ENCODE measurements at regions not wholly inside any gene's neighbourhood (a gene's known extent, or its start where the extent isn't known, plus 50 kb on each side); places are given as distances from the start of the nearest gene placed in this dataset.

DNA sequence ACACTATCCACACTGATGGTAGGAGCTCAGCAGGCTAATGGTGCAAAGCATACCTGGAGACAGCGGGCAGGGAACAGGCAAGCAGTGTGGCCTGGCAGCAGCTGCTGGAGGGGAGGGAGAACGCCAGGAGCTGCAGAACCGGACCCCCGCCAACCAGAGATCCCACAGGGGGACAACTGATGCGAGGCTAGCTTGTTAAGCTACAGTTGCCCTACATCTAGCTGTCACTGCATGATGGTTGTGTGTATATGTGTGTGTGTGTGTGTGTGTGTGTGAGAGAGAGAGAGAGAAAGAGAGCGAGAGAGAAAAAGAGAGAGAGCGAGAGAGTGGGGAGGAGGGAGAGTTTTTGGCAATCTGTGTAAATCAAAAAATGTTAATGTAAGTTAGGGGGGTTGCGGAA lies 69.7 kb upstream of the NHSL1 start:
- Histone ChIP-seq H3K27me3 (ENCODE audit: control insufficient read depth in 4 of 4, insufficient read depth in 4 of 4, low read length in 3 of 4) (no peaks in the 10 kb centered on the region), H3K4me1 (ENCODE audit: control insufficient read depth in 4 of 4, insufficient read depth in 4 of 4, low read length in 3 of 4) (peaks cover 0 to 17% (median 10%) of the 10 kb centered on the region in 4 donors), H3K27ac (ENCODE audit: low read depth in 1 of 2, low read length in 2 of 2) (no peak overlapping the region), H3K36me3 (ENCODE audit: control insufficient read depth in 4 of 4, insufficient read depth in 3 of 4, low read depth in 1 of 4, low read length in 3 of 4) (no peaks in the 10 kb centered on the region), H3K4me3 (ENCODE audit: low read depth in 1 of 3, low read length in 3 of 3) (no peak overlapping the region), H3K9me3 (ENCODE audit: control insufficient read depth in 4 of 4, low read length in 3 of 4) (no peaks in the 10 kb centered on the region), H3K9ac (ENCODE audit: low read depth in 1 of 2, low read length in 2 of 2) (no peak overlapping the region)
- TF ChIP-seq, protein P1, sequence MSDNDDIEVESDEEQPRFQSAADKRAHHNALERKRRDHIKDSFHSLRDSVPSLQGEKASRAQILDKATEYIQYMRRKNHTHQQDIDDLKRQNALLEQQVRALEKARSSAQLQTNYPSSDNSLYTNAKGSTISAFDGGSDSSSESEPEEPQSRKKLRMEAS (IDR thresholded peaks at IDR 0.05) = no peak
- TF ChIP-seq FOXA2 (IDR thresholded peaks at IDR 0.05) (no peak), JUND (IDR thresholded peaks at IDR 0.05) (no peak), EGR1 (IDR thresholded peaks at IDR 0.05; ENCODE audit: low read depth in 2 of 2) (no peak), FOXA1 (IDR thresholded peaks at IDR 0.05) (no peak), RAD21 (IDR thresholded peaks at IDR 0.05) (no peak), YY1 (IDR thresholded peaks at IDR 0.05) (no peak), GABPA (IDR thresholded peaks at IDR 0.05 in 1 of 2, conservative IDR thresholded peaks at IDR 0.05 in 1 of 2) (no peak), TAF1 (conservative IDR thresholded peaks at IDR 0.05) (no peak), SP1 (IDR thresholded peaks at IDR 0.05) (no peak)
- 95% methylated on average over 8 of the region's 8 CpGs for WGBS
- no peak for DNase-seq (ENCODE audit: low spot score)

DNA sequence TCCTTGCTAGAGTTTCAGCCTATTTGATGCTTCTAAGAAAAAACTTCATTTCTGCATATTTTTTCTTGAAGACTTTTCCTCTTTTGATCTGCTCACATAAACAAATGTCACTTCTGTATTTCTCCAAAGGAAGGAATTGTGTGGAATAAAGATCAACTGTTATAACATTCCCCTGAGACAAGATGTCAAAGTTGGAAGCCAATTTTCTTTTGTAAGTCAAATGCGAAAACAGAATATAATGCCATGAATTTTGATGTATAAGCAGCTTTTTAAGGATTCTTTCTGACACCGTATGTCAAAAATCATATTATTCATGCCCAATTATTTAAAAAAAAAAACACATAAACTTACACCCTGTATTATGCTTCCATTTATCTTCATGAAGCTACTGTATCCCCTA lies 70.3 kb upstream of the NHSL1 start:
- TF ChIP-seq, protein P1 (IDR thresholded peaks at IDR 0.05) = no peak
- no peak for TF ChIP-seq RAD21 (IDR thresholded peaks at IDR 0.05)
- no peak for TF ChIP-seq TAF1 (conservative IDR thresholded peaks at IDR 0.05)
- no peak for TF ChIP-seq EGR1 (IDR thresholded peaks at IDR 0.05; ENCODE audit: low read depth in 2 of 2)
- no peak for TF ChIP-seq JUND (IDR thresholded peaks at IDR 0.05)
- Histone ChIP-seq H3K9ac (ENCODE audit: low read depth in 1 of 2, low read length in 2 of 2) (no peak overlapping the region), H3K36me3 (ENCODE audit: control insufficient read depth in 4 of 4, insufficient read depth in 3 of 4, low read depth in 1 of 4, low read length in 3 of 4) (no peaks in the 10 kb centered on the region), H3K4me3 (ENCODE audit: low read depth in 1 of 3, low read length in 3 of 3) (no peak overlapping the region), H3K27ac (ENCODE audit: low read depth in 1 of 2, low read length in 2 of 2) (no peak overlapping the region), H3K4me1 (ENCODE audit: control insufficient read depth in 4 of 4, insufficient read depth in 4 of 4, low read length in 3 of 4) (peaks cover 0 to 17% (median 10%) of the 10 kb centered on the region in 4 donors), H3K27me3 (ENCODE audit: control insufficient read depth in 4 of 4, insufficient read depth in 4 of 4, low read length in 3 of 4) (no peaks in the 10 kb centered on the region), H3K9me3 (ENCODE audit: control insufficient read depth in 4 of 4, low read length in 3 of 4) (no peaks in the 10 kb centered on the region)
- WGBS = 98% methylated on average over 2 of the region's 2 CpGs
- DNase-seq (ENCODE audit: low spot score) = no peak

DNA sequence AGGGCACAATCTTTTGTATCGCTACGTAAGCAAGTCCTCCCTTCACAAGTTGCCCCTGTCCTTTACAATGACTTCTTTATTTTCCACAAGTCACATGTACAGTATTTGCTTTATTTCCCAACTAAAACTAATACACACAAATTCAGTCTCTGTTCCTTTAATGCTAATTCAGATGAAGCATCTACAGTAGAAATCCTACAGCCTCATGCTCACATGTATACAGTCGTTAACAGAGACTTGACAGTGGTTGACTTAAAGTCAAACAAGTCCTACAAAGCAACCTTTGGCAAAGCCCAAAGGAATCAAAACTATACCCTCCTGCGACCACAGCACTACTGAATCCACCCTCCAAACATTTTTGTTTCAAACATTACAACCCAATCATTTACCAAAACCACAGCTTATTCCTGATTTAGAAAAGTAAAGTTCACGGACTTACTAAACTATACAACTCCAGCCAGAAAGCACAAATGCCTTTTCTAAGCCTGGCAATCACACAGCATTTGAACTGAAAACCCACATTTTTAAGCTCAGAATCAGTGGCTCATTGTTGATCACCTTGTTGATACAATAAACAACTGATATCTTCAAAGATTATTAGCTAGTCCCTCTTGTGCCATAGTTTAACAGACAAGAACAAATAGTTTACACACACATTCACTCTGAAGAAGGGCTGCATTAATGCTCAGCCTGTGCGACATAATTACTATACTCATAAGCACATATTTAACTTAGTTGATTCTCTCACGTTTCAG lies 70.9 kb upstream of the NHSL1 start:
- no peak for DNase-seq (ENCODE audit: low spot score)
- no peaks in the 10 kb centered on the region for H3K9me3 ChIP-seq (ENCODE audit: control insufficient read depth in 4 of 4, low read length in 3 of 4)
- H3K27ac ChIP-seq (ENCODE audit: low read depth in 1 of 2, low read length in 2 of 2) = no peak overlapping the region
- H3K9ac ChIP-seq (ENCODE audit: low read depth in 1 of 2, low read length in 2 of 2) = peak overlapping the region in 1 of 2 donors; percentile 42
- WGBS = 76% methylated on average over 7 of the region's 7 CpGs
- H3K4me1 ChIP-seq (ENCODE audit: control insufficient read depth in 4 of 4, insufficient read depth in 4 of 4, low read length in 3 of 4) = peaks cover 0 to 17% (median 10%) of the 10 kb centered on the region in 4 donors
- no peak overlapping the region for H3K4me3 ChIP-seq (ENCODE audit: low read depth in 1 of 3, low read length in 3 of 3)
- no peaks in the 10 kb centered on the region for H3K36me3 ChIP-seq (ENCODE audit: control insufficient read depth in 4 of 4, insufficient read depth in 3 of 4, low read depth in 1 of 4, low read length in 3 of 4)
- H3K27me3 ChIP-seq (ENCODE audit: control insufficient read depth in 4 of 4, insufficient read depth in 4 of 4, low read length in 3 of 4) = no peaks in the 10 kb centered on the region
- TF ChIP-seq RXRA (IDR thresholded peaks at IDR 0.05) = no peak
- no peak for TF ChIP-seq HNF4G (IDR thresholded peaks at IDR 0.05)
- TF ChIP-seq, protein P2, sequence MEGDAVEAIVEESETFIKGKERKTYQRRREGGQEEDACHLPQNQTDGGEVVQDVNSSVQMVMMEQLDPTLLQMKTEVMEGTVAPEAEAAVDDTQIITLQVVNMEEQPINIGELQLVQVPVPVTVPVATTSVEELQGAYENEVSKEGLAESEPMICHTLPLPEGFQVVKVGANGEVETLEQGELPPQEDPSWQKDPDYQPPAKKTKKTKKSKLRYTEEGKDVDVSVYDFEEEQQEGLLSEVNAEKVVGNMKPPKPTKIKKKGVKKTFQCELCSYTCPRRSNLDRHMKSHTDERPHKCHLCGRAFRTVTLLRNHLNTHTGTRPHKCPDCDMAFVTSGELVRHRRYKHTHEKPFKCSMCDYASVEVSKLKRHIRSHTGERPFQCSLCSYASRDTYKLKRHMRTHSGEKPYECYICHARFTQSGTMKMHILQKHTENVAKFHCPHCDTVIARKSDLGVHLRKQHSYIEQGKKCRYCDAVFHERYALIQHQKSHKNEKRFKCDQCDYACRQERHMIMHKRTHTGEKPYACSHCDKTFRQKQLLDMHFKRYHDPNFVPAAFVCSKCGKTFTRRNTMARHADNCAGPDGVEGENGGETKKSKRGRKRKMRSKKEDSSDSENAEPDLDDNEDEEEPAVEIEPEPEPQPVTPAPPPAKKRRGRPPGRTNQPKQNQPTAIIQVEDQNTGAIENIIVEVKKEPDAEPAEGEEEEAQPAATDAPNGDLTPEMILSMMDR (IDR thresholded peaks at IDR 0.05; ENCODE audit: low read depth, low read length, missing input control) = no peak
- TF ChIP-seq, protein P3, sequence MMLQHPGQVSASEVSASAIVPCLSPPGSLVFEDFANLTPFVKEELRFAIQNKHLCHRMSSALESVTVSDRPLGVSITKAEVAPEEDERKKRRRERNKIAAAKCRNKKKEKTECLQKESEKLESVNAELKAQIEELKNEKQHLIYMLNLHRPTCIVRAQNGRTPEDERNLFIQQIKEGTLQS (IDR thresholded peaks at IDR 0.05) = no peak
- TF ChIP-seq YY1 (IDR thresholded peaks at IDR 0.05) = no peak
- TF ChIP-seq SP1 (IDR thresholded peaks at IDR 0.05) = no peak
- TF ChIP-seq EGR1 (IDR thresholded peaks at IDR 0.05; ENCODE audit: low read depth in 2 of 2) = no peak
- TF ChIP-seq FOXA1 (IDR thresholded peaks at IDR 0.05) = no peak
- TF ChIP-seq FOXA2 (IDR thresholded peaks at IDR 0.05) = no peak
- TF ChIP-seq, protein P4, sequence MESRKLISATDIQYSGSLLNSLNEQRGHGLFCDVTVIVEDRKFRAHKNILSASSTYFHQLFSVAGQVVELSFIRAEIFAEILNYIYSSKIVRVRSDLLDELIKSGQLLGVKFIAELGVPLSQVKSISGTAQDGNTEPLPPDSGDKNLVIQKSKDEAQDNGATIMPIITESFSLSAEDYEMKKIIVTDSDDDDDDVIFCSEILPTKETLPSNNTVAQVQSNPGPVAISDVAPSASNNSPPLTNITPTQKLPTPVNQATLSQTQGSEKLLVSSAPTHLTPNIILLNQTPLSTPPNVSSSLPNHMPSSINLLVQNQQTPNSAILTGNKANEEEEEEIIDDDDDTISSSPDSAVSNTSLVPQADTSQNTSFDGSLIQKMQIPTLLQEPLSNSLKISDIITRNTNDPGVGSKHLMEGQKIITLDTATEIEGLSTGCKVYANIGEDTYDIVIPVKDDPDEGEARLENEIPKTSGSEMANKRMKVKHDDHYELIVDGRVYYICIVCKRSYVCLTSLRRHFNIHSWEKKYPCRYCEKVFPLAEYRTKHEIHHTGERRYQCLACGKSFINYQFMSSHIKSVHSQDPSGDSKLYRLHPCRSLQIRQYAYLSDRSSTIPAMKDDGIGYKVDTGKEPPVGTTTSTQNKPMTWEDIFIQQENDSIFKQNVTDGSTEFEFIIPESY (IDR thresholded peaks at IDR 0.05) = no peak
- TF ChIP-seq GABPA (IDR thresholded peaks at IDR 0.05 in 1 of 2, conservative IDR thresholded peaks at IDR 0.05 in 1 of 2) = no peak
- TF ChIP-seq HNF4A (conservative IDR thresholded peaks at IDR 0.05) = no peak
- TF ChIP-seq NR2F2 (IDR thresholded peaks at IDR 0.05) = no peak
- no peak for TF ChIP-seq RAD21 (IDR thresholded peaks at IDR 0.05)
- TF ChIP-seq, protein P1 (IDR thresholded peaks at IDR 0.05) = no peak
- TF ChIP-seq JUND (IDR thresholded peaks at IDR 0.05) = no peak
